ENCODE measurements at regions not wholly inside any gene's neighbourhood (a gene's known extent, or its start where the extent isn't known, plus 50 kb on each side); places are given as distances from the start of the nearest gene placed in this dataset.

DNA sequence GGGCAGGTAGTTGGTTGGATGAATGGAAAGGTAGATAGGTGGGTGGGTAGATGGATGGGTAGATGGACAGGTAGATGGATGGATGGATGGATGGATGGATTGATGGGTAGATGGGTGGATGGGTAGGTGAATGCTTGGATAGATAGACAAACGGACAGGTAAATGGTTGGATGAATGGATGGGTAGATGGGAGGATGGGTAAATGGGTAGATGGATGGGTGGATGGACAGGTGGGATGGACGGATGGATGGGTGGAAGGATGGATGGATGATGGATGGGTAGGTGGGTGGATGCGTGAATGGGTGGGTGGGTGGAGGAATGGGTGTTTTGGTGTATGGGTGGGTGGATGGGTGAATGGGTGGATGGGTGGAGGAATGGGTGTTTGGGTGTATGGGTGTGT lies 50.1 kb upstream of the ASAP2 start:
- Histone ChIP-seq H3K9me3 (no peaks in the 10 kb centered on the region), H3K4me1 (no peaks in the 10 kb centered on the region), H3K27me3 (no peaks in the 10 kb centered on the region), H3K27ac (no peak overlapping the region), H3K36me3 (ENCODE audit: low read depth, missing control alignments) (no peaks in the 10 kb centered on the region), H3K4me3 (no peak overlapping the region)
- intact Hi-C loops (cut with DNase I; ENCODE audit: low total_unique reads), result no loop called here
- TF ChIP-seq POLR2A (IDR thresholded peaks at IDR 0.05), result no peak
- TF ChIP-seq, protein P1, sequence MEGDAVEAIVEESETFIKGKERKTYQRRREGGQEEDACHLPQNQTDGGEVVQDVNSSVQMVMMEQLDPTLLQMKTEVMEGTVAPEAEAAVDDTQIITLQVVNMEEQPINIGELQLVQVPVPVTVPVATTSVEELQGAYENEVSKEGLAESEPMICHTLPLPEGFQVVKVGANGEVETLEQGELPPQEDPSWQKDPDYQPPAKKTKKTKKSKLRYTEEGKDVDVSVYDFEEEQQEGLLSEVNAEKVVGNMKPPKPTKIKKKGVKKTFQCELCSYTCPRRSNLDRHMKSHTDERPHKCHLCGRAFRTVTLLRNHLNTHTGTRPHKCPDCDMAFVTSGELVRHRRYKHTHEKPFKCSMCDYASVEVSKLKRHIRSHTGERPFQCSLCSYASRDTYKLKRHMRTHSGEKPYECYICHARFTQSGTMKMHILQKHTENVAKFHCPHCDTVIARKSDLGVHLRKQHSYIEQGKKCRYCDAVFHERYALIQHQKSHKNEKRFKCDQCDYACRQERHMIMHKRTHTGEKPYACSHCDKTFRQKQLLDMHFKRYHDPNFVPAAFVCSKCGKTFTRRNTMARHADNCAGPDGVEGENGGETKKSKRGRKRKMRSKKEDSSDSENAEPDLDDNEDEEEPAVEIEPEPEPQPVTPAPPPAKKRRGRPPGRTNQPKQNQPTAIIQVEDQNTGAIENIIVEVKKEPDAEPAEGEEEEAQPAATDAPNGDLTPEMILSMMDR (IDR thresholded peaks at IDR 0.05), result no peak
- DNase-seq, result no peak
- 87 to 96% methylated on average over 3 of the region's 3 CpGs for WGBS, 2 donors

DNA sequence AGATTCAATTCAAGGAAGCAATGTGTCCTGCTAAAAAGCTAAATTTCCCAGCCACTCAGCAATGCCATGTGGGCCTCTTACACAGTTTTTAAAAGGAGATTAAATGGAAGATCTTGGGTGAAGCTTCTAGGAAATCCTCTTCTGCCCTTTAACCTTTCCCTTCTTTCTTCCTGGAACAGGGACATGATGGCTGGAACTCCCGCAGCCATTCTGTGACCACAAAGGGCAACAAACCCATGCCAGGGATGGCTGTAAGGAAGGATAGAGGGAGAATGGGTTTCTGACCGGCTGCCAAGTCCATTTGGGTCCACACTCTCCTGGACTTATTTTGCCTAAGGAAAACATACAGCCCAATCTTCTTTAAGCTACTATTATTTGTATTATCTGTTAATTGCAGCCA lies 52.6 kb upstream of the ASAP2 start:
- no peak overlapping the region for H3K4me3 ChIP-seq
- no peak for TF ChIP-seq POLR2A (IDR thresholded peaks at IDR 0.05)
- TF ChIP-seq, protein P1 (IDR thresholded peaks at IDR 0.05), result no peak
- H3K36me3 ChIP-seq (ENCODE audit: low read depth, missing control alignments), result no peaks in the 10 kb centered on the region
- no peak for DNase-seq
- no peaks in the 10 kb centered on the region for H3K9me3 ChIP-seq
- H3K4me1 ChIP-seq, result no peaks in the 10 kb centered on the region
- no peak overlapping the region for H3K27ac ChIP-seq
- intact Hi-C loops (cut with DNase I; ENCODE audit: low total_unique reads), result no loop called here
- 93 to 94% methylated on average over 2 of the region's 2 CpGs for WGBS, 2 donors
- H3K27me3 ChIP-seq, result no peaks in the 10 kb centered on the region

DNA sequence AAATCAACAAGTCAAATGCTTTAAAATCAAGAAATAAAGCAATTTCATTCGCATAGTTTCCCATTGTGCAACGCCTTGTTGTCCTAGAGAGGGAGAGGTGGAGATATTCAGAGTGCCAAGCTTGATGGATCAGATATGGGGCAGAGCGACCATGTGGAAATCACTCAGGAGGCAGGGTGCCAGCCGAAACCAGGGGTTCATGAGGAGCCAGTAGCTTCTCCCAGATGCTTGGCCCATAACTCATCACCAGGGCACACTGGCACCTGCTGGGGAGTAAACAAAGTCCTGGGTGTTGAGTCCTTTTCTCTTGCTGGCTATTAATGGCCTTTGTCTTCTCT lies 53.0 kb upstream of the ASAP2 start:
- H3K4me1 ChIP-seq, result no peaks in the 10 kb centered on the region
- TF ChIP-seq, protein P1 (IDR thresholded peaks at IDR 0.05), result no peak
- TF ChIP-seq POLR2A (IDR thresholded peaks at IDR 0.05), result no peak
- intact Hi-C loops (cut with DNase I; ENCODE audit: low total_unique reads), result no loop called here
- H3K9me3 ChIP-seq, result no peaks in the 10 kb centered on the region
- H3K27ac ChIP-seq, result no peak overlapping the region
- no peak overlapping the region for H3K4me3 ChIP-seq
- DNase-seq, result no peak
- no peaks in the 10 kb centered on the region for H3K27me3 ChIP-seq
- WGBS, 2 donors, result 89 to 91% methylated on average over 4 of the region's 4 CpGs
- no peaks in the 10 kb centered on the region for H3K36me3 ChIP-seq (ENCODE audit: low read depth, missing control alignments)

DNA sequence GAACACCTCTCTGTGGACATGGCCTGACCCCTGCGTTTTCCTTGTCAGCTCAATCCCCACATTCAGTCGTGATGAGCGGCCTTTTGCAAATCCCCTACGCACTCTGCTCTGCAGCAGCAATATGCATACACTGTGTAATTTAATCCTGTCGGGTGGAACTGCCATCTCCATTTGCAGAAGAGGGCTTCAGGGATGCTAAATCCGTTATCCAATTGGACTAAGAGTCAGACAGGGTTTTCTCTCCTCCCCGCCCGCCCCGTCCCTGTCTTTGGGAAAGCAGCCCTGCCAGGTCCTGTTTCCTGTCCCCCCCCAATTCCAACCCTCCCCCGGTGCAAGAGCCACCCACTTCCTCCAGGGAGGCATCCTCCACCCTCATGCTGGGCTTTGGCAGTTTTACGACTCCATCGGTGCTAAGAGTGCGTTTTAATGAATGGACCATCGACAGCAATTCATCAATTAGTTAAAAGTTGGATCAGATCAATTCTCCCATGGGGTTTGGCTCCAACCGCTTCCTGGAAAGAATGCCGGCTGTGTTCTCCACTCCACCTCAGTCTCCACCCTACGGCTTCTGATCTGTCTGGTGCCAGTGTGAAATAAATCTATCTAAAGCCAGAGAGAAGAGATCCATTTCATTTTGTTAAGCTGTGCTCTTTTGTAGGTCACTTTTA lies 53.5 kb upstream of the ASAP2 start:
- no peak for TF ChIP-seq POLR2A (IDR thresholded peaks at IDR 0.05)
- TF ChIP-seq, protein P1 (IDR thresholded peaks at IDR 0.05), result no peak
- 36 to 40% methylated on average over 16 to 17 of the region's 17 CpGs for WGBS, 2 donors

DNA sequence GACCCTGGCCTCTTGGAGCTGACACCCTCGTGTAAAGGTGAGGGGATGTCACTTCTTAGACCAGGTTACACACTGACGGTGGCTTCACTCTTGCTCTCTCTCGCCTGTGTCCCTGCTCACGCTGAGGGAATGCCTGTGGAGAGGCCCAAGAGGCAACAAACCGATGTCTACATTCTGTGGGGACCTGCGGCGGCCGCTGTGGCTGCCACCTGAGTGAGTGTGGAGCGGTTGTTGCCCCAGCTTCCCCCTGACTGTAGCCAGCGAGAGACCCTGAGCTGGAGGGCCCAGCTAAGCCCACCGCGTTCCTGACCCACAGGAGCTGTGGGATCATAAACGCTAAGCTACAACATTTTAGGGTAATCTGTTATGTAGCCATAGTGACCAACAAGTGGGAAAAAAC lies 55.7 kb upstream of the ASAP2 start:
- no peak for DNase-seq
- intact Hi-C loops (cut with DNase I; ENCODE audit: low total_unique reads), result no loop called here
- no peaks in the 10 kb centered on the region for H3K9me3 ChIP-seq
- no peak overlapping the region for H3K27ac ChIP-seq
- WGBS, 2 donors, result 88 to 94% methylated on average over 6 to 13 of the region's 13 CpGs
- H3K4me1 ChIP-seq, result no peaks in the 10 kb centered on the region
- no peaks in the 10 kb centered on the region for H3K36me3 ChIP-seq (ENCODE audit: low read depth, missing control alignments)
- no peak overlapping the region for H3K4me3 ChIP-seq
- TF ChIP-seq, protein P1 (IDR thresholded peaks at IDR 0.05), result no peak
- H3K27me3 ChIP-seq, result no peaks in the 10 kb centered on the region

More for the DNA sequence above, 53.5 kb upstream of the ASAP2 start:
- H3K9me3 ChIP-seq, result no peaks in the 10 kb centered on the region
- no peaks in the 10 kb centered on the region for H3K36me3 ChIP-seq (ENCODE audit: low read depth, missing control alignments)
- H3K4me1 ChIP-seq, result no peaks in the 10 kb centered on the region
- DNase-seq, result no peak
- no peak overlapping the region for H3K27ac ChIP-seq
- intact Hi-C loops (cut with DNase I; ENCODE audit: low total_unique reads), result no loop called here
- no peak overlapping the region for H3K4me3 ChIP-seq
- no peaks in the 10 kb centered on the region for H3K27me3 ChIP-seq

Data from testis (tissue), 2 donors.